Psoas muscle (tissue), 7 donors: ENCODE measurements at regions not wholly inside any gene's neighbourhood (a gene's known extent, or its start where the extent isn't known, plus 50 kb on each side); places are given as distances from the start of the nearest gene placed in this dataset.

Experiments used
- ATAC-seq, 4 donors: fragments of 200-7000 bp; cut with Tn5 transposase; one replicate each; pipeline ENCODE4 v1.9.1; 2020; ENCODE audit warnings: moderate library complexity in 3 of 4, mild to moderate bottlenecking in 2 of 4
- DNase-seq, 2 donors: peaks; one replicate each; pipeline ENCODE4 v3.0.0-alpha.2; 2020
- H3K27ac ChIP-seq: fragments of 200-600 bp; one replicate; pipeline ENCODE4 v1.8.0; 2022
- H3K27me3 ChIP-seq, 3 donors: fragments of 200-600 bp in 1 of 3; one replicate each; pipeline versions ENCODE4 v1.6.1 to v1.8.0; 2013 to 2022; ENCODE audit warnings: low read length in 2 of 3, mild to moderate bottlenecking in 2 of 3, moderate library complexity in 1 of 3; ENCODE audit not compliant: insufficient read depth in 3 of 3
- H3K36me3 ChIP-seq, 2 donors: fragments of 200-600 bp in 1 of 2; one replicate each; pipeline versions ENCODE4 v1.6.1 to v1.8.0; 2013 to 2022; ENCODE audit warnings: low read depth in 1 of 2, mild to moderate bottlenecking in 1 of 2, moderate library complexity in 1 of 2; ENCODE audit not compliant: insufficient read depth in 1 of 2
- H3K4me1 ChIP-seq: fragments of 200-600 bp; one replicate; pipeline ENCODE4 v1.8.0; 2022
- H3K4me3 ChIP-seq: fragments of 200-600 bp; one replicate; pipeline ENCODE4 v1.8.0; 2022; ENCODE audit warnings: mild to moderate bottlenecking
- H3K9me3 ChIP-seq: fragments of 200-600 bp; one replicate; pipeline ENCODE4 v1.8.0; 2022
- CTCF ChIP-seq: fragments of 200-600 bp; IDR thresholded peaks from one replicate; pipeline ENCODE4 v1.8.0; 2022; ENCODE audit warnings: antibody characterized with exemption
- WGBS, 3 donors: extraction: QIAGEN DNeasy Blood & Tissue Kit; methylation state at CpG; one replicate each; pipeline versions ENCODE4 v1.1.6 to v1.1.7; 2013; 5-methylcytosine and 5-hydroxymethylcytosine counted together
- intact Hi-C, 2 donors: fragments of 100-400 bp; cut with DNase I; formaldehyde crosslinking; loops; one replicate each; pipeline versions ENCODE4 v1.11.0 to v1.14.2; 2022
- donor health status: healthy with polysubstance abuse.
- donor health status: DM: no; HTN: no; CAD: no; lungs with moderate emphysema.
- donor health status: Bipolar disorder and iron deficiency.
- donor health status: healthy.
- donor health status: DM: yes; HTN: yes; CAD: no.
- donor health status: DM: no; HTN: no; CAD: no.
- donor health status: DM: yes; HTN: yes; CAD: no.

GRCh38 chr15:66924889-66925288, 140.5 kb upstream of the SMAD3 start:
- Histone ChIP-seq H3K27ac (no peak overlapping the region), H3K27me3 (peaks cover 0 to 6% (median 4%) of the 10 kb centered on the region in 3 donors), H3K4me1 (no peaks in the 10 kb centered on the region), H3K9me3 (no peaks in the 10 kb centered on the region), H3K4me3 (no peak overlapping the region), H3K36me3 (no peaks in the 10 kb centered on the region)
- intact Hi-C loops: no loop called here
- ATAC-seq (no peak), DNase-seq (no peak)
- WGBS, 3 donors: 44 to 61% (median 46%) methylated on average over 3 of the region's 3 CpGs
- TF ChIP-seq CTCF: no peak

GRCh38 chr15:66925721-66926120, 139.7 kb upstream of the SMAD3 start:
- H3K4me3 ChIP-seq: no peak overlapping the region

GRCh38 chr15:66927201-66928077, 138.0 kb upstream of the SMAD3 start:
- peak in 3 of 4 donors; percentile 33 to 56 (median 55) for ATAC-seq
- intact Hi-C loops: no loop called here
- Histone ChIP-seq H3K4me3 (no peak overlapping the region), H3K9me3 (no peaks in the 10 kb centered on the region), H3K27me3 (peaks cover 0 to 5% (median 4%) of the 10 kb centered on the region in 3 donors), H3K4me1 (no peaks in the 10 kb centered on the region), H3K27ac (no peak overlapping the region), H3K36me3 (no peaks in the 10 kb centered on the region)
- DNase-seq: no peak
- 48 to 51% (median 49%) methylated on average over 4 of the region's 4 CpGs for WGBS, 3 donors
- no peak for TF ChIP-seq CTCF

More at GRCh38 chr15:66925721-66926120, 139.7 kb upstream of the SMAD3 start:
- no peaks in the 10 kb centered on the region for H3K9me3 ChIP-seq
- 91 to 96% (median 95%) methylated on average over 4 of the region's 4 CpGs for WGBS, 3 donors
- DNase-seq (no peak), ATAC-seq (no peak)
- H3K27me3 ChIP-seq: peaks cover 0 to 6% (median 4%) of the 10 kb centered on the region in 3 donors
- TF ChIP-seq CTCF: no peak
- no peaks in the 10 kb centered on the region for H3K4me1 ChIP-seq
- H3K27ac ChIP-seq: no peak overlapping the region
- no peaks in the 10 kb centered on the region for H3K36me3 ChIP-seq
- intact Hi-C loops: no loop called here

- Histone ChIP-seq H3K27ac (no peak overlapping the region), H3K4me1 (no peaks in the 10 kb centered on the region), H3K27me3 (peaks cover 0 to 4% (median 0%) of the 10 kb centered on the region in 3 donors), H3K4me3 (no peak overlapping the region), H3K36me3 (no peaks in the 10 kb centered on the region), H3K9me3 (no peaks in the 10 kb centered on the region)
- ATAC-seq (no peak), DNase-seq (no peak)
- intact Hi-C loops: no loop called here
- no peak for TF ChIP-seq CTCF
Observed at GRCh38 chr15:66928101-66928500, 137.3 kb upstream of the SMAD3 start.

- intact Hi-C loops: no loop called here
- WGBS, 3 donors: 94 to 98% (median 97%) methylated on average over 1 of the region's 1 CpG
- H3K4me1 ChIP-seq: no peaks in the 10 kb centered on the region
Observed at GRCh38 chr15:66928784-66929183, 136.6 kb upstream of the SMAD3 start.

More at GRCh38 chr15:66928784-66929183, 136.6 kb upstream of the SMAD3 start:
- Histone ChIP-seq H3K4me3 (no peak overlapping the region), H3K27me3 (peaks cover 0 to 6% (median 0%) of the 10 kb centered on the region in 3 donors), H3K27ac (no peak overlapping the region), H3K36me3 (no peaks in the 10 kb centered on the region), H3K9me3 (no peaks in the 10 kb centered on the region)
- DNase-seq (no peak), ATAC-seq (no peak)
- no peak for TF ChIP-seq CTCF
